Gastroesophageal sphincter (tissue), 4 donors: ENCODE measurements at regions not wholly inside any gene's neighbourhood (a gene's known extent, or its start where the extent isn't known, plus 50 kb on each side); places are given as distances from the start of the nearest gene placed in this dataset.
"Not testable (repeated sequence)": the region's sequence is repeated elsewhere in the genome, so short reads cannot be mapped to it uniquely, and the experiment has no call there.

Experiments
- ATAC-seq: fragments of 150-250 bp; one replicate; pipeline ENCODE4 v1.9.1; 2016; ENCODE audit warnings: mild to moderate bottlenecking, moderate library complexity
- H3K27ac ChIP-seq, 4 donors: fragments of 200-600 bp; sonication (generic) in 3 of 4; 1 replicate in 3 of 4; 2 replicates in 1 of 4; pipeline ENCODE4 v1.5.1; 2016 to 2019
- H3K27me3 ChIP-seq: fragments of 200-600 bp; sonication (generic); one replicate; pipeline ENCODE4 v1.5.1; 2019
- H3K36me3 ChIP-seq, 2 donors: fragments of 200-600 bp; sonication (generic); one replicate each; pipeline ENCODE4 v1.5.1; 2019; ENCODE audit warnings: control low read depth in 1 of 2
- H3K4me1 ChIP-seq, 3 donors: fragments of 200-600 bp; sonication (generic); 1 replicate in 2 of 3; 2 replicates in 1 of 3; pipeline ENCODE4 v1.5.1; 2016 to 2019; ENCODE audit warnings: control low read depth in 2 of 3
- H3K4me3 ChIP-seq, 2 donors: fragments of 200-600 bp; sonication (generic); one replicate each; pipeline ENCODE4 v1.5.1; 2019; ENCODE audit warnings: mild to moderate bottlenecking in 1 of 2, moderate library complexity in 1 of 2
- H3K9me3 ChIP-seq, 3 donors: fragments of 200-600 bp; sonication (generic); one replicate each; pipeline ENCODE4 v1.5.1; 2017 to 2019; ENCODE audit warnings: control low read depth in 2 of 3
- CTCF ChIP-seq, 4 experiments: fragments of 200-600 bp in 2 of 4; fragments of 450-650 bp in 2 of 4; sonication (generic) in 1 of 4; IDR thresholded peaks; one replicate each; pipeline ENCODE4 v1.5.1; 2017 to 2019; ENCODE audit warnings: antibody characterized with exemption in 4 of 4, mild to moderate bottlenecking in 2 of 4, moderate library complexity in 2 of 4
- EP300 ChIP-seq: sonication (generic); formaldehyde crosslinking; IDR thresholded peaks from one replicate; pipeline ENCODE4 v1.6.1; 2017; ENCODE audit warnings: antibody characterized with exemption, mild to moderate bottlenecking
- POLR2A ChIP-seq, 2 donors: fragments of 450-650 bp; IDR thresholded peaks; one replicate each; pipeline ENCODE4 v1.6.1; 2017; ENCODE audit warnings: antibody characterized with exemption in 2 of 2, mild to moderate bottlenecking in 2 of 2, moderate library complexity in 1 of 2
- POLR2AphosphoS5 ChIP-seq: sonication (generic); formaldehyde crosslinking; IDR thresholded peaks from one replicate; pipeline ENCODE4 v1.6.1; 2017; ENCODE audit warnings: antibody characterized with exemption
- WGBS, 2 donors: methylation state at CpG; one replicate each; pipeline ENCODE4 v1.1.5; 2018; ENCODE audit warnings: low coverage in 1 of 2; 5-methylcytosine and 5-hydroxymethylcytosine counted together

- H3K4me3 ChIP-seq: no peak overlapping the region
- TF ChIP-seq POLR2AphosphoS5 (peak; percentile 67), CTCF (IDR thresholded peaks at IDR 0.05) (no peak), EP300 (no peak), POLR2A (IDR thresholded peaks at IDR 0.05) (no peak)
- peaks cover 0 to 14% (median 5%) of the 10 kb centered on the region in 3 donors for H3K4me1 ChIP-seq
- H3K27me3 ChIP-seq: no peaks in the 10 kb centered on the region
- no peaks in the 10 kb centered on the region for H3K9me3 ChIP-seq
- peak; percentile 95 for ATAC-seq
- no peaks in the 10 kb centered on the region for H3K36me3 ChIP-seq
- WGBS, 2 donors: 38 to 57% methylated on average over 2 to 3 of the region's 5 CpGs
- H3K27ac ChIP-seq: peak overlapping the region; percentile 59 to 79 (median 75)
These were observed 348.0 kb upstream of the DPPA4 start for GRCh38 chr3:109685084-109686079.

DNA sequence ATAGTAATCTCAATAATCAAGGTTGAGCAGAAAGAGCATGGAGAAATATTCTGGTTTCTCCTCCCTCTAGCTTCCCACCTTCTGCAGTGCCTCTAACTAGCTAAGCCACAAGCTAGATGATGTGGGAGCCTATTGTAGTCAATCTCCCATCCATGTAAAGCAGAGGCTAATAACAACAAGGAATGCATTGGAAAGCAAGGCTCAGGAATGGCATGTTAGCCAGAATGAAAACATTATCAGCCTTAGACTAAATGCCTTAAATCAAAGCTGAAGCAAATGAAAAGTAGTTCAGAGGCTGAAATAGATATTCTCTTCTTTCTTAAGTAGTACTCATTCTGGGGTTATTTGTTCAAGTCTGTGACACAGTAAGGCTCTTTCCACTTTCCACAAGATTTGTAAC lies 350.3 kb upstream of the DPPA4 start:
- Histone ChIP-seq H3K4me3 (no peak overlapping the region), H3K4me1 (peaks cover 0 to 14% (median 5%) of the 10 kb centered on the region in 3 donors), H3K27ac (no peak overlapping the region), H3K27me3 (no peaks in the 10 kb centered on the region), H3K36me3 (no peaks in the 10 kb centered on the region), H3K9me3 (no peaks in the 10 kb centered on the region)
- no peak for ATAC-seq
- TF ChIP-seq EP300: no peak
- no peak for TF ChIP-seq POLR2AphosphoS5
- no peak for TF ChIP-seq CTCF (IDR thresholded peaks at IDR 0.05)
- TF ChIP-seq POLR2A (IDR thresholded peaks at IDR 0.05): no peak

- H3K27ac ChIP-seq: no peak overlapping the region
- ATAC-seq: no peak
- H3K27me3 ChIP-seq: no peaks in the 10 kb centered on the region
- H3K4me3 ChIP-seq: no peak overlapping the region
- peaks cover 0 to 25% (median 0%) of the 10 kb centered on the region in 3 donors for H3K9me3 ChIP-seq
- H3K36me3 ChIP-seq: no peaks in the 10 kb centered on the region
- TF ChIP-seq POLR2A (IDR thresholded peaks at IDR 0.05): no peak
- no peak for TF ChIP-seq EP300
- no peak for TF ChIP-seq POLR2AphosphoS5
- TF ChIP-seq CTCF (IDR thresholded peaks at IDR 0.05): no peak
- H3K4me1 ChIP-seq: no peaks in the 10 kb centered on the region
These were observed 359.6 kb upstream of the DPPA4 start for GRCh38 chr3:109696932-109697331.

DNA sequence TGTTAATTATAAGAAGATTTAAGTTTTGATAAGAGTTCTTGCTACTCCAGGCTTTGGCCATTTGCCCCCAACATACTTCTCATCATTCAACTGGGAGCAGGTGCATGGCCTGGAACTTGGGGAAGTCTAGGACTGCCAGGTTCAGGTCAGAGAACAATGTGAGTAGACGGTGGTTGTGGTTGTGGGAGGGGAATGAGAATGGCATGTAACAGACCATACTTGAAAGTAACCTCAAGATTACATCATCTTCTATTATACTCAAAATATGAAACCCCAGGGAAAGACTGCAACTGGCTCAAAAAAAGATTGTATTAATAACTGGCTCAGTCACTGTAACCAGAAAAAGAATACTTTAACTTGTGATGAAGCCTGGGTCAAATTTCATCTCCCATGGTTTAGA lies 364.9 kb upstream of the DPPA4 start:
- Histone ChIP-seq H3K36me3 (no peaks in the 10 kb centered on the region), H3K4me3 (no peak overlapping the region), H3K4me1 (no peaks in the 10 kb centered on the region), H3K9me3 (no peaks in the 10 kb centered on the region), H3K27me3 (no peaks in the 10 kb centered on the region), H3K27ac (no peak overlapping the region)
- WGBS, 2 donors: 30 to 33% methylated on average over 1 of the region's 1 CpG
- ATAC-seq: no peak
- TF ChIP-seq POLR2AphosphoS5 (no peak), EP300 (no peak), POLR2A (IDR thresholded peaks at IDR 0.05) (no peak), CTCF (IDR thresholded peaks at IDR 0.05) (no peak)

DNA sequence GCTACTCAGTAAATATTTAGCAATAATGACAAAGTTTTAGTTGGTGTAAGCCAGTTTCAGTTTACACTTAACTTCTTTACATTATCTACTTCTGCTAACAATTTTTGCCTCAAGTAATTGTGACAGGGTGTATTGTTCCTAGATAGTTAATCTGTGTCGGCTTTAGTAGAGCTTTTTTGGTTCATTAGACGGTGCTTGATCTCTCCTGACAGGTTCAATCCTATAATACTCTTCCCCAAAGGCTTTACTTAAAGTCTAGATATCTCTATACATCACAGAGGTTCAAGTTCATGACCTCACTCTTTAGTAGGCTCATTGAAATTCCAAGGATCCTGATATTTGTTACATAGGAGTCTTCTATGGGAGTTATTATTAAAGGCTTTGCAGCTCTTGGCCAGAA lies 365.6 kb upstream of the DPPA4 start:
- H3K4me1 ChIP-seq: no peaks in the 10 kb centered on the region
- H3K27ac ChIP-seq: no peak overlapping the region
- no peak for ATAC-seq
- no peaks in the 10 kb centered on the region for H3K27me3 ChIP-seq
- H3K9me3 ChIP-seq: no peaks in the 10 kb centered on the region
- TF ChIP-seq CTCF (IDR thresholded peaks at IDR 0.05) (no peak), POLR2AphosphoS5 (no peak), POLR2A (IDR thresholded peaks at IDR 0.05) (no peak), EP300 (no peak)
- no peak overlapping the region for H3K4me3 ChIP-seq
- 78 to 82% methylated on average over 2 of the region's 2 CpGs for WGBS, 2 donors
- no peaks in the 10 kb centered on the region for H3K36me3 ChIP-seq

DNA sequence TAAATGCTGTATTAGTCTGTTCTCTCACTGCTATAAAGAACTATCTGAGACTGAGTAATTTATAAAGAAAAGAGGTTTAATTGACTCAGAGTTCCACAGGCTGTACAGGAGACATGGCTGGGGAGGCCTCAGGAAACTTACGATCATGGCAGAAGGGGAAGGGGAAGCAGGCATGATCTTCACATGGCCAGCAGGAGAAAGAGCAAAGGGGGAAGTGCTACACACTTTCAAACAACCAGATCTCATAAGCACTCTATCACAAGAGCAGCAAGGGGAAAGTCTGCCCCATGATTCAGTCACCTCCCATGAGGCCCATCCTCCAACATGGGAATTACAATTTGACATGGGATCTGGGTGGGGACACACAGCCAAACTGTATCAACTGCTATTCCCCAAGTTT lies 367.8 kb upstream of the DPPA4 start:
- ATAC-seq, H3K27ac ChIP-seq: not testable (repeated sequence)
- WGBS, 2 donors: 57 to 100% methylated on average over 1 of the region's 1 CpG

More for the DNA sequence above, 367.8 kb upstream of the DPPA4 start:
- not testable (repeated sequence) for H3K9me3 ChIP-seq, H3K27me3 ChIP-seq, H3K36me3 ChIP-seq, H3K4me3 ChIP-seq, H3K4me1 ChIP-seq
